ENCODE measurements at regions not wholly inside any gene's neighbourhood (a gene's known extent, or its start where the extent isn't known, plus 50 kb on each side); places are given as distances from the start of the nearest gene placed in this dataset.

- TF ChIP-seq POLR2A (IDR thresholded peaks at IDR 0.05) (no peak), CTCF (IDR thresholded peaks at IDR 0.05) (no peak)
Measured at GRCh38 chr9:88659126-88659525, 124.1 kb downstream of the NXNL2 start.

Data from lower leg skin (tissue), 3 donors.